ENCODE measurements at regions not wholly inside any gene's neighbourhood (a gene's known extent, or its start where the extent isn't known, plus 50 kb on each side); places are given as distances from the start of the nearest gene placed in this dataset.

DNA sequence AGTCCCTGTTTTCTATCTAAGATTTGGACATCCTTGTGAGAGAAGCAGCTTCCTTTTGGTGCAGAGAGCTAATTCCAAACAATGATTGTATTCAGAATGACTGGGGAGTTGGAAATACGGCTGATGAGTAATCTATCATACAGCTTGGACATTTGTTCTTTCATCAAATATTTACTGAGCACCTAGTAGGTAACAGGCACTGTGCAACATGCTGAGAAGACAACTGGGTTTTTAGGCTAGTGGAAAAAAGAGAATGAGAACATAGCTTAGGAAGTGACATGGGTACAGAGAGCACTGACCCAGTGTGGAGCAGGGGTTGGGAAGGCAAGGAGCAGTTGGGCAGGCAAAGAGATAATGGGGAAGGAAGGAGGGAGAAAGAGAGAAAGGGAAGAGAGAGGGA lies 87.5 kb downstream of the TBX19 start:
- no peak for TF ChIP-seq POLR2AphosphoS5 (IDR thresholded peaks at IDR 0.05)
- TF ChIP-seq, protein P1, sequence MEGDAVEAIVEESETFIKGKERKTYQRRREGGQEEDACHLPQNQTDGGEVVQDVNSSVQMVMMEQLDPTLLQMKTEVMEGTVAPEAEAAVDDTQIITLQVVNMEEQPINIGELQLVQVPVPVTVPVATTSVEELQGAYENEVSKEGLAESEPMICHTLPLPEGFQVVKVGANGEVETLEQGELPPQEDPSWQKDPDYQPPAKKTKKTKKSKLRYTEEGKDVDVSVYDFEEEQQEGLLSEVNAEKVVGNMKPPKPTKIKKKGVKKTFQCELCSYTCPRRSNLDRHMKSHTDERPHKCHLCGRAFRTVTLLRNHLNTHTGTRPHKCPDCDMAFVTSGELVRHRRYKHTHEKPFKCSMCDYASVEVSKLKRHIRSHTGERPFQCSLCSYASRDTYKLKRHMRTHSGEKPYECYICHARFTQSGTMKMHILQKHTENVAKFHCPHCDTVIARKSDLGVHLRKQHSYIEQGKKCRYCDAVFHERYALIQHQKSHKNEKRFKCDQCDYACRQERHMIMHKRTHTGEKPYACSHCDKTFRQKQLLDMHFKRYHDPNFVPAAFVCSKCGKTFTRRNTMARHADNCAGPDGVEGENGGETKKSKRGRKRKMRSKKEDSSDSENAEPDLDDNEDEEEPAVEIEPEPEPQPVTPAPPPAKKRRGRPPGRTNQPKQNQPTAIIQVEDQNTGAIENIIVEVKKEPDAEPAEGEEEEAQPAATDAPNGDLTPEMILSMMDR (IDR thresholded peaks at IDR 0.05), result no peak
- no peak for TF ChIP-seq POLR2A (IDR thresholded peaks at IDR 0.05)
- Histone ChIP-seq H3K4me3 (no peak overlapping the region), H3K36me3 (no peaks in the 10 kb centered on the region), H3K27ac (no peak overlapping the region), H3K4me1 (no peaks in the 10 kb centered on the region), H3K9me3 (no peaks in the 10 kb centered on the region), H3K27me3 (no peaks in the 10 kb centered on the region)
- no peak for DNase-seq (ENCODE audit: low spot score in 2 of 2)
- intact Hi-C loops (cut with DNase I; ENCODE audit: low total_unique reads), result no loop called here

DNA sequence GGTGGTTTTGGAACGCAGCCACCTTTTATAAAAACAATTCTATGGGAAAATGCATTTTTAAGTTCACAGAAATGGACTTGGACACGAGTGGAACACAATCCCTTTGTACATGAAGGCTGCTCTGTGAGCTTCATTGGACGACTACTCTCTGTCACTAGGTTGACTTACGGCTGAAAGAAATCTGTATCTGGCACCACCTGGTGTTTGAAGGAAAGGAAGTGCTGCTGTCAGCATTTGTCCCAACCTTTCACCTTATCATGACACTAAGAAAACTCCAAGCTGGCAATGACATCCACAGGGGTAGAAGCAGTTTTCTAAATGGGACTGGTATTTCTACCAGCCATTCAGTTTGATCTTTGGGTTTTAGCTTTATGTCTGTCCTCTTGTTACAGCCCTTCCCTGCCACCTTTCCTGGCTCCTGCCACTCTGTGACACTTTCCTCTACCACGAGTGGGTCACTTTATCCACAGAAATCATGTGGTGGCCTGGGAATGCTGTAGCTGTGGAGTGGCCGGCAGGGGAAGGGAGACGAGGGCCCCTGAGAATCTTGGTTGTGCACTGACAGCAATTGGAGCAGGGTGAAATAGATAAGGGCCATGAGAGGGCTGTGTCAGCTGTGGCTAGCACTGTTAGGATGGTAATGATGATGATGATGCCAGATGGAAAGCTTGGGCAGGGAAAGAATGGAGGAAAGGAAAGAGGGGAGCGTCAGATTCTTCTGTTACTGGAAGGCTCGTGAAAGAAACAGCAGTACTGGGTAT lies 85.2 kb downstream of the TBX19 start:
- no peaks in the 10 kb centered on the region for H3K36me3 ChIP-seq
- intact Hi-C loops (cut with DNase I; ENCODE audit: low total_unique reads), result no loop called here

More for the DNA sequence above, 85.2 kb downstream of the TBX19 start:
- Histone ChIP-seq H3K9me3 (no peaks in the 10 kb centered on the region), H3K27ac (no peak overlapping the region), H3K27me3 (no peaks in the 10 kb centered on the region), H3K4me1 (no peaks in the 10 kb centered on the region), H3K4me3 (no peak overlapping the region)
- no peak for DNase-seq (ENCODE audit: low spot score in 2 of 2)
- TF ChIP-seq POLR2AphosphoS5 (IDR thresholded peaks at IDR 0.05) (no peak), POLR2A (IDR thresholded peaks at IDR 0.05) (no peak)
- TF ChIP-seq, protein P1 (IDR thresholded peaks at IDR 0.05), result no peak
